ENCODE measurements at regions not wholly inside any gene's neighbourhood (a gene's known extent, or its start where the extent isn't known, plus 50 kb on each side); places are given as distances from the start of the nearest gene placed in this dataset.

DNA sequence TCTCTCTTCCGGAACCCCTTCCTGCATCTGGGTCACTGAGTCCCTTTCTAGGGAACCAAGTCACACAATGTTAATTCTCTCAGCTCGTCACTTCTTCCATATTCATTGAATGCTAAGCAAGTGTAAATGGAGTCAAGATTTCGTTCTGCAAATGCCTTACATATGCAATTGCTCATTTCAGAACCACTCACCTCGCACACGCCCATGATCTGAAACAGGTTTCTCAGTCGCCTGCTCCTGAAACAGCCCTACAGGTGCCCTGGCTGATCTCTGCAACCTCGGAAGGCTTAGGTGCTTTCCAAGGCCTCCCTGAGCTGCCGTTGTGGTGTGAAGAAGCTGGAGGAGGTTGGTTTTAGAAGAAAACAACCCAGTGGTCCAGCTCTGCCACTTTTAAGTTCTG is 100.8 kb upstream of the MSX1 start:
- no peak for TF ChIP-seq EP300 (IDR thresholded peaks at IDR 0.05; ENCODE audit: low read depth)
- TF ChIP-seq, protein P1, sequence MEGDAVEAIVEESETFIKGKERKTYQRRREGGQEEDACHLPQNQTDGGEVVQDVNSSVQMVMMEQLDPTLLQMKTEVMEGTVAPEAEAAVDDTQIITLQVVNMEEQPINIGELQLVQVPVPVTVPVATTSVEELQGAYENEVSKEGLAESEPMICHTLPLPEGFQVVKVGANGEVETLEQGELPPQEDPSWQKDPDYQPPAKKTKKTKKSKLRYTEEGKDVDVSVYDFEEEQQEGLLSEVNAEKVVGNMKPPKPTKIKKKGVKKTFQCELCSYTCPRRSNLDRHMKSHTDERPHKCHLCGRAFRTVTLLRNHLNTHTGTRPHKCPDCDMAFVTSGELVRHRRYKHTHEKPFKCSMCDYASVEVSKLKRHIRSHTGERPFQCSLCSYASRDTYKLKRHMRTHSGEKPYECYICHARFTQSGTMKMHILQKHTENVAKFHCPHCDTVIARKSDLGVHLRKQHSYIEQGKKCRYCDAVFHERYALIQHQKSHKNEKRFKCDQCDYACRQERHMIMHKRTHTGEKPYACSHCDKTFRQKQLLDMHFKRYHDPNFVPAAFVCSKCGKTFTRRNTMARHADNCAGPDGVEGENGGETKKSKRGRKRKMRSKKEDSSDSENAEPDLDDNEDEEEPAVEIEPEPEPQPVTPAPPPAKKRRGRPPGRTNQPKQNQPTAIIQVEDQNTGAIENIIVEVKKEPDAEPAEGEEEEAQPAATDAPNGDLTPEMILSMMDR (IDR thresholded peaks at IDR 0.05) = no peak
